PC-3 (cell line): ENCODE measurements at regions not wholly inside any gene's neighbourhood (a gene's known extent, or its start where the extent isn't known, plus 50 kb on each side); places are given as distances from the start of the nearest gene placed in this dataset.

Experiments
- CTCF ChIP-seq: fragments of 300-600 bp; sonication (generic); conservative IDR thresholded peaks from 2 replicates; pipeline ENCODE4 v1.5.1; 2017; ENCODE audit warnings: antibody characterized with exemption, low read depth, mild to moderate bottlenecking, low read length
- EZH2 ChIP-seq: fragments of 300-600 bp; sonication (generic); IDR thresholded peaks from one replicate; pipeline ENCODE4 v1.6.1; 2017; ENCODE audit warnings: antibody characterized with exemption, mild to moderate bottlenecking, low read length; ENCODE audit not compliant: unreplicated experiment
- EZH2phosphoT487 ChIP-seq: fragments of 300-600 bp; sonication (generic); IDR thresholded peaks from 2 replicates; pipeline ENCODE4 v1.6.1; 2018; ENCODE audit warnings: mild to moderate bottlenecking, antibody characterized with exemption, low read length, borderline replicate concordance

DNA sequence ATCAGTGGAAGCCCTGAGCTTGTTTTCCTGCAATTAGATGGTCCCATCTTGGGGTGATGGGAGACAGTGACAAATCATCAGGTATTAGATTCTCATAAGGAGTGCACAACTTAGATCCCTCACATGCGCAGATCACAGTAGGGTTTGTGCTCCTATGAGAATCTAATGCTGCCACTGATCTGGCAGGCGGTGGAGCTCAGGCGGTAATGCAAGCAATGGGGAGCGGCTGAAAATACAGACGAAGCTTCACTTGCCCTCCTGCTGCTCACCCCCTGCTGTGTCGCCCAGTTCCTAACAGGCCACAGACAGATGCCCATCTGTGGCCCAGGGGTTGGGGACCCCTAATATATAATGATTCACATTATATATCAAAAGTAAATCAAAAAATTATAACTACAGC is 258.8 kb upstream of the USP15 start:
- no peak for TF ChIP-seq CTCF
- no peak for TF ChIP-seq EZH2
- TF ChIP-seq EZH2phosphoT487: no peak
